Astrocyte of the spinal cord (primary cell): ENCODE measurements at regions not wholly inside any gene's neighbourhood (a gene's known extent, or its start where the extent isn't known, plus 50 kb on each side); places are given as distances from the start of the nearest gene placed in this dataset.

Experiments used
- DNase-seq: peaks from one replicate; pipeline ENCODE4 v3.0.0; 2011; ENCODE audit warnings: low read depth, low spot score
- H3K4me3 ChIP-seq: 2 replicates; pipeline ENCODE4 v1.5.1; 2011; ENCODE audit warnings: low read depth, mild to moderate bottlenecking, low read length, moderate library complexity
- CTCF ChIP-seq: IDR thresholded peaks from 2 replicates; pipeline ENCODE4 v1.5.1; 2012; ENCODE audit warnings: low read depth, mild to moderate bottlenecking, low read length, inconsistent platforms
- in situ Hi-C: cut with HindIII; loops from 2 replicates; pipeline ENCODE4 v1.10.0; 2017; ENCODE audit warnings: low sequenced_read_pairs

GRCh38 chr18:73381016-73381698, 513.4 kb upstream of the NETO1 start:
- H3K4me3 ChIP-seq: no peak overlapping the region
- no peak for TF ChIP-seq CTCF
- peak; percentile 50 for DNase-seq
- in situ Hi-C loops: no loop called here

GRCh38 chr18:73366713-73367112, 498.9 kb upstream of the NETO1 start:
- no peak for DNase-seq
- in situ Hi-C loops: no loop called here
- H3K4me3 ChIP-seq: no peak overlapping the region
- no peak for TF ChIP-seq CTCF

GRCh38 chr18:73365018-73365417, 497.2 kb upstream of the NETO1 start:
- no peak for TF ChIP-seq CTCF
- in situ Hi-C loops: no loop called here
- no peak overlapping the region for H3K4me3 ChIP-seq
- DNase-seq: peak; percentile 77

GRCh38 chr18:73355121-73355520, 487.3 kb upstream of the NETO1 start:
- no peak overlapping the region for H3K4me3 ChIP-seq
- no peak for TF ChIP-seq CTCF
- no peak for DNase-seq
- in situ Hi-C loops: no loop called here

GRCh38 chr18:73352546-73352945, 484.8 kb upstream of the NETO1 start:
- peak; percentile 14 for TF ChIP-seq CTCF
- no peak overlapping the region for H3K4me3 ChIP-seq
- in situ Hi-C loops: no loop called here
- DNase-seq: peak; percentile 39

GRCh38 chr18:73340135-73340977, 472.6 kb upstream of the NETO1 start:
- in situ Hi-C loops: no loop called here
- no peak for TF ChIP-seq CTCF
- peak; percentile 60 for DNase-seq
- no peak overlapping the region for H3K4me3 ChIP-seq
